ENCODE measurements at regions not wholly inside any gene's neighbourhood (a gene's known extent, or its start where the extent isn't known, plus 50 kb on each side); places are given as distances from the start of the nearest gene placed in this dataset.

DNA sequence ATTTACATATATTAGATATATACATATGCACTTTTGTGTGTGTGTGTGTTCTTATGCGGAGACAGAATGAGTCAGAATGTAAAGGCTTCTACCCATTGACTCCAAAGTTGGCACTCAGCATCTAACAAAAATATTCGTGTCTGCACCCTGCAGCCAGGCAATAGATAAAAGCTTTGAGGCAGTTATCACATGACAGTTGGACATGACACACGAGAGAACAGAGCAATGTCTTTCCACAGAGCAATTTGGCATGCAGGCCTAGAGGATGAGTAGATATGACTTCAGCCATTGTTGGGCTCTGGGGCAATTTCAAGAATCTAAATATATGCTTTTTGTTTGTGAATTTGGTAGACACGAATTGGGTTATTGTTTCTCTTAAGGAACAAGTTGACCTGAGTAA is 391.2 kb downstream of the SLITRK2 start:
- Histone ChIP-seq H3K9me3 (ENCODE audit: insufficient read depth, low read depth, low read length) (no peaks in the 10 kb centered on the region), H3K4me2 (ENCODE audit: low read depth, low read length, poor library complexity, severe bottlenecking) (no peak overlapping the region), H3K4me3 (ENCODE audit: low read length, poor library complexity, severe bottlenecking) (no peak overlapping the region), H3K9ac (ENCODE audit: low read depth, low read length, poor library complexity, severe bottlenecking) (no peak overlapping the region), H2AFZ (ENCODE audit: low read length) (no peak overlapping the region), H3K27me3 (ENCODE audit: insufficient read depth, low read length, poor library complexity, severe bottlenecking) (no peaks in the 10 kb centered on the region), H4K20me1 (ENCODE audit: insufficient read depth, low read length, poor library complexity, severe bottlenecking) (no peaks in the 10 kb centered on the region), H3F3A (ENCODE audit: low read depth) (no peaks in the 10 kb centered on the region), H3K9me2 (replicated peaks; ENCODE audit: low read depth, low read length) (no peaks in the 10 kb centered on the region), H3K4me1 (ENCODE audit: insufficient read depth, low read length, poor library complexity, severe bottlenecking) (no peaks in the 10 kb centered on the region), H3K36me3 (ENCODE audit: insufficient read depth, low read length) (no peaks in the 10 kb centered on the region), H3K79me2 (ENCODE audit: insufficient read depth, low read length) (no peaks in the 10 kb centered on the region)
- TF ChIP-seq CTCF (conservative IDR thresholded peaks at IDR 0.05; ENCODE audit: low read length) (no peak), EZH2phosphoT487 (IDR thresholded peaks at IDR 0.05; ENCODE audit: borderline replicate concordance) (no peak)

- TF ChIP-seq CTCF (conservative IDR thresholded peaks at IDR 0.05; ENCODE audit: low read length) (peak; percentile 32; the same call in 1 of the 2 replicates), EZH2phosphoT487 (IDR thresholded peaks at IDR 0.05; ENCODE audit: borderline replicate concordance) (no peak)
- H3K9me2 ChIP-seq (replicated peaks; ENCODE audit: low read depth, low read length): no peaks in the 10 kb centered on the region
- no peaks in the 10 kb centered on the region for H3K79me2 ChIP-seq (ENCODE audit: insufficient read depth, low read length)
- no peak overlapping the region for H3K4me2 ChIP-seq (ENCODE audit: low read depth, low read length, poor library complexity, severe bottlenecking)
- no peaks in the 10 kb centered on the region for H3K27me3 ChIP-seq (ENCODE audit: insufficient read depth, low read length, poor library complexity, severe bottlenecking)
- H3F3A ChIP-seq (ENCODE audit: low read depth): no peaks in the 10 kb centered on the region
- no peak overlapping the region for H2AFZ ChIP-seq (ENCODE audit: low read length)
- H4K20me1 ChIP-seq (ENCODE audit: insufficient read depth, low read length, poor library complexity, severe bottlenecking): no peaks in the 10 kb centered on the region
- no peaks in the 10 kb centered on the region for H3K4me1 ChIP-seq (ENCODE audit: insufficient read depth, low read length, poor library complexity, severe bottlenecking)
- no peaks in the 10 kb centered on the region for H3K36me3 ChIP-seq (ENCODE audit: insufficient read depth, low read length)
- H3K4me3 ChIP-seq (ENCODE audit: low read length, poor library complexity, severe bottlenecking): no peak overlapping the region
- no peaks in the 10 kb centered on the region for H3K9me3 ChIP-seq (ENCODE audit: insufficient read depth, low read depth, low read length)
- no peak overlapping the region for H3K9ac ChIP-seq (ENCODE audit: low read depth, low read length, poor library complexity, severe bottlenecking)
These were observed 406.8 kb downstream of the SLITRK2 start for GRCh38 chrX:146224442-146224841.

GRCh38 chrX:146238173-146238572 is 420.5 kb downstream of the SLITRK2 start:
- Histone ChIP-seq H3K27me3 (ENCODE audit: insufficient read depth, low read length, poor library complexity, severe bottlenecking) (no peaks in the 10 kb centered on the region), H3K4me3 (ENCODE audit: low read length, poor library complexity, severe bottlenecking) (no peak overlapping the region), H3K9me3 (ENCODE audit: insufficient read depth, low read depth, low read length) (no peaks in the 10 kb centered on the region), H3K9me2 (replicated peaks; ENCODE audit: low read depth, low read length) (no peaks in the 10 kb centered on the region), H3K4me1 (ENCODE audit: insufficient read depth, low read length, poor library complexity, severe bottlenecking) (no peaks in the 10 kb centered on the region), H4K20me1 (ENCODE audit: insufficient read depth, low read length, poor library complexity, severe bottlenecking) (no peaks in the 10 kb centered on the region), H3K36me3 (ENCODE audit: insufficient read depth, low read length) (no peaks in the 10 kb centered on the region), H3K9ac (ENCODE audit: low read depth, low read length, poor library complexity, severe bottlenecking) (no peak overlapping the region), H3F3A (ENCODE audit: low read depth) (no peaks in the 10 kb centered on the region), H2AFZ (ENCODE audit: low read length) (no peak overlapping the region), H3K4me2 (ENCODE audit: low read depth, low read length, poor library complexity, severe bottlenecking) (no peak overlapping the region), H3K79me2 (ENCODE audit: insufficient read depth, low read length) (no peaks in the 10 kb centered on the region)
- TF ChIP-seq EZH2phosphoT487 (IDR thresholded peaks at IDR 0.05; ENCODE audit: borderline replicate concordance) (no peak), CTCF (conservative IDR thresholded peaks at IDR 0.05; ENCODE audit: low read length) (no peak)
